CD4-positive, alpha-beta T cell (primary cell): ENCODE measurements at regions not wholly inside any gene's neighbourhood (a gene's known extent, or its start where the extent isn't known, plus 50 kb on each side); places are given as distances from the start of the nearest gene placed in this dataset.
"Not testable (repeated sequence)": the region's sequence is repeated elsewhere in the genome, so short reads cannot be mapped to it uniquely, and the experiment has no call there.

Source experiments
- ATAC-seq: fragments of 200-7000 bp; cut with Tn5 transposase; one replicate; pipeline ENCODE4 v1.10.0; 2022; ENCODE audit warnings: mild to moderate bottlenecking; ENCODE audit not compliant: poor library complexity
- CTCF ChIA-PET: fragments of 350-600 bp; sonication (Branson Sonifier 250); formaldehyde crosslinking; loops from one replicate; lab custom pipeline; 2021; ENCODE audit warnings: antibody characterized with exemption, inconsistent platforms; lab: Charles Lee
- POLR2A ChIA-PET: fragments of 350-600 bp; sonication (Branson Sonifier 250); formaldehyde crosslinking; loops from one replicate; lab custom pipeline; 2021; ENCODE audit warnings: antibody characterized with exemption, inconsistent platforms; lab: Charles Lee
- DNase-seq, 14 experiments: peaks; one replicate each; pipeline ENCODE4 v3.0.0-alpha.2; 2013 to 2020; ENCODE audit warnings: mixed read lengths in 2 of 14
- H3K27ac ChIP-seq, 2 donors: one replicate each; pipeline versions ENCODE4 v1.5.1 to v1.7.0; 2013; ENCODE audit warnings: low read length in 2 of 2, low read depth in 1 of 2, mild to moderate bottlenecking in 1 of 2
- H3K27me3 ChIP-seq, 2 experiments: 1 replicate in 1 of 2; 2 replicates in 1 of 2; pipeline versions ENCODE4 v1.6.1 to v1.7.0; 2013; ENCODE audit warnings: low read length in 2 of 2, control low read depth in 1 of 2, mild to moderate bottlenecking in 1 of 2, moderate library complexity in 1 of 2; ENCODE audit not compliant: insufficient read depth in 2 of 2, control insufficient read depth in 1 of 2
- H3K36me3 ChIP-seq: one replicate; pipeline ENCODE4 v1.6.1; 2013; ENCODE audit warnings: low read length, control low read depth; ENCODE audit not compliant: insufficient read depth
- H3K4me1 ChIP-seq: one replicate; pipeline ENCODE4 v1.6.1; 2013; ENCODE audit warnings: low read length, control low read depth; ENCODE audit not compliant: insufficient read depth
- H3K4me3 ChIP-seq: one replicate; pipeline ENCODE4 v1.5.1; 2013; ENCODE audit warnings: mild to moderate bottlenecking, low read length, moderate library complexity
- H3K9me3 ChIP-seq, 2 experiments: 1 replicate in 1 of 2; 2 replicates in 1 of 2; pipeline versions ENCODE4 v1.6.1 to v1.7.0; 2013; ENCODE audit warnings: low read length in 2 of 2, mild to moderate bottlenecking in 2 of 2, control low read depth in 1 of 2, moderate library complexity in 1 of 2; ENCODE audit not compliant: control insufficient read depth in 1 of 2, insufficient read depth in 1 of 2
- H3K27ac Mint-ChIP-seq: one replicate; pipeline ENCODE4 v1.8.0; 2020; ENCODE audit warnings: mixed read lengths
- H3K27me3 Mint-ChIP-seq: one replicate; pipeline ENCODE4 v1.8.0; 2021; ENCODE audit warnings: mixed read lengths
- H3K36me3 Mint-ChIP-seq: one replicate; pipeline ENCODE4 v1.8.0; 2021; ENCODE audit warnings: low read depth, mixed read lengths
- H3K4me1 Mint-ChIP-seq: one replicate; pipeline ENCODE4 v1.8.0; 2021; ENCODE audit warnings: low read depth, mixed read lengths
- H3K4me3 Mint-ChIP-seq: one replicate; pipeline ENCODE4 v1.8.0; 2020; ENCODE audit warnings: mild to moderate bottlenecking, mixed read lengths
- H3K9me3 Mint-ChIP-seq: one replicate; pipeline ENCODE4 v1.8.0; 2020; ENCODE audit warnings: mixed read lengths
- intact Hi-C, 2 experiments: fragments of 100-400 bp; cut with DNase I in 1 of 2; cut with micrococcal nuclease in 1 of 2; formaldehyde crosslinking; loops; one replicate each; pipeline versions ENCODE4 v1.15.1 to v1.9.0; 2023 to 2025; cut with DNase I, micrococcal nuclease
- TF ChIP-seq, protein P1 (sequence below): fragments of 200-600 bp; IDR thresholded peaks from one replicate; pipeline ENCODE4 v1.8.0; 2022; ENCODE audit warnings: antibody characterized with exemption, mild to moderate bottlenecking

DNA sequence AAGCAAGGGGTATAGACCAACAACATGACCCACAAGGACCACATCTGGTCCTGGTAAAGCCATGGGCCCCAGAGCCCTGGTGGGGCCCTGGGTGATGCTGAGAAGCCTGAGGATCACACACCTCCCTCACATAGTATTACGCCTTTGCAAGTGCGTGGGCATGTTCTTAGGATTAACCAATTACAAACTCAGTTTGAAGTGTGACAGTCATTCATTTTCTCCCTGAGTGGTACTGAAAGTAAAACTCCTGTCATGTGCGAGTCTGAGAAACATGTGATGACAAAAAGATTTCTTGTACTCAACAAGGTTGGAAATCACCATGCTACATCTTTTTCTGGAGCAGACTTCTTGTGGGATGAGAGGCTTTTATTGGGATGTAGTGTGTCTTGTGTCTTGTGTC is 315.3 kb upstream of the DUSP10 start:
- H3K27me3 Mint-ChIP-seq, result no peaks in the 10 kb centered on the region
- H3K4me3 Mint-ChIP-seq, result no peak overlapping the region
- TF ChIP-seq, protein P1, sequence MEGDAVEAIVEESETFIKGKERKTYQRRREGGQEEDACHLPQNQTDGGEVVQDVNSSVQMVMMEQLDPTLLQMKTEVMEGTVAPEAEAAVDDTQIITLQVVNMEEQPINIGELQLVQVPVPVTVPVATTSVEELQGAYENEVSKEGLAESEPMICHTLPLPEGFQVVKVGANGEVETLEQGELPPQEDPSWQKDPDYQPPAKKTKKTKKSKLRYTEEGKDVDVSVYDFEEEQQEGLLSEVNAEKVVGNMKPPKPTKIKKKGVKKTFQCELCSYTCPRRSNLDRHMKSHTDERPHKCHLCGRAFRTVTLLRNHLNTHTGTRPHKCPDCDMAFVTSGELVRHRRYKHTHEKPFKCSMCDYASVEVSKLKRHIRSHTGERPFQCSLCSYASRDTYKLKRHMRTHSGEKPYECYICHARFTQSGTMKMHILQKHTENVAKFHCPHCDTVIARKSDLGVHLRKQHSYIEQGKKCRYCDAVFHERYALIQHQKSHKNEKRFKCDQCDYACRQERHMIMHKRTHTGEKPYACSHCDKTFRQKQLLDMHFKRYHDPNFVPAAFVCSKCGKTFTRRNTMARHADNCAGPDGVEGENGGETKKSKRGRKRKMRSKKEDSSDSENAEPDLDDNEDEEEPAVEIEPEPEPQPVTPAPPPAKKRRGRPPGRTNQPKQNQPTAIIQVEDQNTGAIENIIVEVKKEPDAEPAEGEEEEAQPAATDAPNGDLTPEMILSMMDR, result no peak
- no peaks in the 10 kb centered on the region for H3K36me3 Mint-ChIP-seq
- DNase-seq (no peak), ATAC-seq (no peak)
- no peaks in the 10 kb centered on the region for H3K27me3 ChIP-seq
- no peaks in the 10 kb centered on the region for H3K9me3 ChIP-seq
- no peaks in the 10 kb centered on the region for H3K4me1 Mint-ChIP-seq
- CTCF ChIA-PET, result no interaction called here
- H3K4me3 ChIP-seq, result no peak overlapping the region
- H3K4me1 ChIP-seq, result no peaks in the 10 kb centered on the region
- H3K36me3 ChIP-seq, result no peaks in the 10 kb centered on the region
- H3K9me3 Mint-ChIP-seq, result no peaks in the 10 kb centered on the region
- intact Hi-C loops, result no loop called here
- POLR2A ChIA-PET, result no interaction called here
- no peak overlapping the region for H3K27ac ChIP-seq
- no peak overlapping the region for H3K27ac Mint-ChIP-seq

DNA sequence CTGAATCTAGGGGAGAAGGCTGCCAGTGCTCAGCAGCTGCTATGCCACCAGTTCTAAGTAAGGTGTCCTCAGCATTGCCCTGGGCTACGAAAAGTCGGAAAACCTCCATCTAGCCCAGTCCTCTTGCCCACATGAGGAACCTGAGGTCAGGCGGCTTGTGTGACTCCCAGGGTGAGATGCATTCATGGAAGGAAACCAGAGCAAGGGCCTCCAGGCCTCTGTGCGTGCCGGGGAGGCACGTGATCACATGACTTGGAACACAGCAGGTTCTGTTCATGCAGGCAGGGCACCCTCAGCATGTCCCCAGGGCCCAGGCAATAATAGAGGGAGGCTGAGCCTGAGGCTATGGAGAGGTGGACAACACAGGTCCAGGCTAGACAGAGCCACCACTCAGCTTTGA is 312.5 kb upstream of the DUSP10 start:
- no peaks in the 10 kb centered on the region for H3K36me3 Mint-ChIP-seq
- H3K4me3 Mint-ChIP-seq, result no peak overlapping the region
- no peaks in the 10 kb centered on the region for H3K36me3 ChIP-seq
- no peaks in the 10 kb centered on the region for H3K27me3 Mint-ChIP-seq
- DNase-seq (no peak), ATAC-seq (no peak)
- intact Hi-C loops, result no loop called here
- ChIA-PET POLR2A (no interaction called here), CTCF (no interaction called here)
- no peaks in the 10 kb centered on the region for H3K9me3 ChIP-seq
- no peaks in the 10 kb centered on the region for H3K27me3 ChIP-seq
- TF ChIP-seq, protein P1, result no peak
- no peaks in the 10 kb centered on the region for H3K9me3 Mint-ChIP-seq
- no peak overlapping the region for H3K27ac ChIP-seq
- no peak overlapping the region for H3K4me3 ChIP-seq
- H3K27ac Mint-ChIP-seq, result no peak overlapping the region
- H3K4me1 ChIP-seq, result no peaks in the 10 kb centered on the region
- H3K4me1 Mint-ChIP-seq, result no peaks in the 10 kb centered on the region

DNA sequence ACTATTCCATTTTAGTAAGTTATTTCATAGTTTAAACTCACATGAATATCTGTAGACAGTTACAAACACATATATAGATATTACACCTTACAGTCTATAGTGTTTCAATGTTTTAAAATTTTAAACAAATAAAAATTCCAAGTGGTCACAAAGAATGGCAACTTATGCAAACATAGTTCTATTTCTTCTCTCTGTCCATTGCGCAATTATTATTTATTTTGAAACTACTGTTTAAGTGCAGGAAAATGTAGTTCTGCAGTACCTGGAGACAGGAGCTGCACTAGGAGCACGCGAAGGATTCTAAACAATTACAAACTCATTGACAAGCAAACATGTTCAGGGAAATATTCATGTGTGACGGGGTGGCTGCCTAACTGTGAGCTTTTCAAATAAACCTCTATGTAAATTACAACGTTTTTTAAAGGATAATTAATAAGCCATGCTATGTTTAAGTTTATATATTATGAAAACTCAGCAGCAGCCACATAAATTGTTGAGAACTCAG is 312.0 kb upstream of the DUSP10 start:
- ATAC-seq (no peak), DNase-seq (no peak)
- no peak overlapping the region for H3K4me3 ChIP-seq
- POLR2A ChIA-PET, result no interaction called here
- Mint-ChIP-seq H3K4me3 (no peak overlapping the region), H3K27me3 (no peaks in the 10 kb centered on the region), H3K9me3 (no peaks in the 10 kb centered on the region), H3K36me3 (no peaks in the 10 kb centered on the region), H3K4me1 (no peaks in the 10 kb centered on the region), H3K27ac (no peak overlapping the region)
- H3K4me1 ChIP-seq, result no peaks in the 10 kb centered on the region
- no peak overlapping the region for H3K27ac ChIP-seq
- no peaks in the 10 kb centered on the region for H3K9me3 ChIP-seq
- TF ChIP-seq, protein P1, result no peak
- no peaks in the 10 kb centered on the region for H3K27me3 ChIP-seq
- no peaks in the 10 kb centered on the region for H3K36me3 ChIP-seq
- intact Hi-C loops, result no loop called here
- CTCF ChIA-PET, result no interaction called here

DNA sequence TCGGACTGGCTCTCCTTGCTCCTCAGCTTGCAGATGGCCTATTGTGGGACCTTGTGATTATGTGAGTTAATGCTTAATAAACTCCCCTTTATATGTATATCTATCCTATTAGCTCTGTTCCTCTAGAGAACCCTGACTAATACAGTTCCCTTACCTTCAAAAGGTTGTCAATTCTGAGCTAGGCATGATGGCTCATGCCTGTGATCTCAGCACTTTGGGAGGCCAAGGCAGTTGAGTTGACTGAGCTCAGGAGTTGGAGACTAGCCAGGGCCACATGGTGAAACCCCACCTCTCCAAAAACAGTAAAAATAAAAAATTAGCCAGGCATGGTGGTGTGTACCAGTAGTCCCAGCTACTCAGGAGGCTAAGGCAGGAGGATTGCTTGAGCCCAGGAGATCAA is 309.4 kb upstream of the DUSP10 start:
- CTCF ChIA-PET, H3K27ac Mint-ChIP-seq, H3K4me1 Mint-ChIP-seq, H3K27me3 Mint-ChIP-seq, H3K4me3 ChIP-seq, intact Hi-C loops, ATAC-seq, H3K27ac ChIP-seq, DNase-seq, H3K27me3 ChIP-seq, H3K9me3 Mint-ChIP-seq, H3K36me3 Mint-ChIP-seq, H3K36me3 ChIP-seq, POLR2A ChIA-PET, H3K4me1 ChIP-seq, H3K9me3 ChIP-seq, H3K4me3 Mint-ChIP-seq: not testable (repeated sequence)

DNA sequence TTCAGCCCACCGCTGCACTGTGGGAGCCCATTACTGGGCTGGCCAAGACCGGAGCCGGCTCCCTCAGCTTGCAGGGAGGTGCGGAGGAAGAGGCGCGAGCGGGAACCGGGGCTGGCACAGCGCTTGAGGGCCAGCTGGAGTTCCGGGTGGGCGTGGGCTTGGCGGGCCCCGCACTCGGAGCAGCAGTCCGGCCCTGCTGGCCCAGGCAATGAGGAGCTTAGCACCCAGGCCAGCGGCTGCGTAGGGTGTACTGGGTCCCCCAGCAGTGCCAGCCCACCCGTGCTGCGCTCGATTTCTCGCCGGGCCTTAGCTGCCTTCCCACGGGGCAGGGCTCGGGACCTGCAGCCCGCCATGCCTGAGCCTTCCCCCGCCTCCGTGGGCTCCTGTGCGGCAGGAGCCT is 307.8 kb upstream of the DUSP10 start:
- H3K9me3 Mint-ChIP-seq, H3K27me3 ChIP-seq, ATAC-seq, H3K4me3 Mint-ChIP-seq, H3K36me3 ChIP-seq, POLR2A ChIA-PET, intact Hi-C loops, DNase-seq, CTCF ChIA-PET, H3K36me3 Mint-ChIP-seq, H3K9me3 ChIP-seq, H3K4me1 ChIP-seq, H3K27me3 Mint-ChIP-seq, H3K27ac ChIP-seq, H3K27ac Mint-ChIP-seq, H3K4me3 ChIP-seq, H3K4me1 Mint-ChIP-seq: not testable (repeated sequence)
